COLO668 (cell line): ENCODE measurements at regions not wholly inside any gene's neighbourhood (a gene's known extent, or its start where the extent isn't known, plus 50 kb on each side); places are given as distances from the start of the nearest gene placed in this dataset.
"Not testable (repeated sequence)": the region's sequence is repeated elsewhere in the genome, so short reads cannot be mapped to it uniquely, and the experiment has no call there.

Experiments
- DNase-seq: peaks from one replicate; lab custom pipeline; 2025; ENCODE audit not compliant: unreplicated experiment; lab: John Stamatoyannopoulos, UW

DNA sequence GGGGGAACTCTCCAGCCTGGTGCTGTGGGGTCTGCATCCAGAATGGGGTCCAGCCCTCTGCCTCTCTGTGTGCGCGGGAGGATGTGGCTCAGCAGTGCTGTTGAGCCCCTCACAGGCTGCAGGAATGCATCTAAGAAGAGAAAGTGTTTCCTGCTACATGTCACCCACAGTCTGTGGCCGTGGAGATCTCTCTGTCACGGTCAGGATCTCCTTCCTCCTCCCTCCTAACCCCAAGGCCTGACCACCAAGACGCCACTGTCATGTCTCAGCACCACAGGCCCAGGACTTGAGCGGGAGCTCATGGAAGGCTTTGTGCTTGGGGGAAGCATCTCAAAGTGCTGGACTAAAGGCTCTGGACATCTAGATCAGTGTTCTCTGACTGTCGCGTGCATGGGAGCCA, 90.1 kb downstream of the SREK1 start:
- DNase-seq = no peak

DNA sequence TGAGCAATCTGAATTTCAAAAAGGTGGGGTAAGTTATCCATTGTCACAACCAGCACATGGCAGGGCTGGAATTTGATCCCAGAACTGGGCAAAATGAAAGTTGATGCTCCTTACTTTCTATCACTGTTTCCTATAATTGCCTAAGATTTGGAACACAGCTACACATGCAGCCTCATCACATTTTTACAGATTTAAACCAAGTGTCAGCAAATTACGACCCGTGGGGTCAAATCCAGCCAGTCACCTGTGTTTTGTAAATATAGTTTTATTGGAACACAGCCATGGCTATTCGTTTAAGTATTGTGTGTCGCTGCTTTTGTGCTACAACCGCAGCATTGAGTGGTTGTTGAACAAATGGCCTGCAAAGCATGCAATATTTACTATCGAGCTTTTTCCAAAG, 94.3 kb downstream of the SREK1 start:
- no peak for DNase-seq

DNA sequence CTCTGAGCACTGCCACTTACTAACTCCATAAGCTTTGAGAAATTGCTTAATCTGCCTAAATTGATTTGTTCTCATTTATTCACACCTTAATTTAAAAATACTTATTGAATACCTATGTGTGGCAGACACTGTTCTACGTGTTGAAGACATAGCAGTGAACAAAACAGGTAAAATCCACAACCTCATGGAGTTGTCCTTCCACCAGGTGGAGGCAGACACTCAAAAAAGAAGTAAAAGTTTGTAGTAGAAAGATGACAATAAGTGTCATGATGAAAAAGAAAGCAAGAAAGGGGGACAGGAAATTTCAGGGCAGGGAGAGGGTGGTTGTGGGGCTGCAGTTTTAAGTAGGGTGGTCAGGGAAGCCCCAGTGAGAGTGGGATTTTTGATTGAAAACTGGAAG, 94.9 kb downstream of the SREK1 start:
- DNase-seq = no peak

DNA sequence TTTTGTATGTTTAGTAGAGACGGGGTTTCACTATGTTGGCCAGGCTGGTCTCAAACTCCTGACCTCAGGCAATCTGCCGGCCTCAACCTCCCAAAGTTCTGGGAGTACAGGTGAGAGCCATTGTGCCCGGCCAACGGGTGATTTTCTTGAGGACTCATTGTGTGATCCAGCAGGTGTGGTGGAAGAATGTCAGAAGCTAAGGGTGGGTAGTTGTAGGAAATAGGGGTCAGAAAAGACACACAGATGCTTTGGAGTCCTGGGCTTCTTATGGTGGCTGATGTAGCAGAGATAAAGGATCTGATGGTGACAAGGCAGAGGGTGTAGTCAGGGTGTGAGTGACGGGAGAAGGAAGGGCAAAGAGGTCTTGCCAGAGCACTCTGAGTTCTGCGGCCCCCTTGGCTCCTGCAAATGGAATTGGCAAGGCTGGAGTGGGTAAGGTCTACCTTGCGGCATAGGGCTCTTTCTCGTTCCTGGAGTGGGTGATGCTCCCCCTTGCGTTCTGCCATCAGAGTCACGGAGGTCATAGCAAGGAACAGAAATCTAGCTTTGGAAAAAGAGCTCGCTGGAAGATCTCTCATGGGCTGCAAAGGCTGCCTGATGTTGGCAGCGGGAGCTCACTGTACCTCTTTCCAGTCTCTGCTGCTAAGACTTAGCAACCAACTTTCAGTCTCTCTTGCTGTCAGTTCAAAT, 97.2 kb downstream of the SREK1 start:
- no peak for DNase-seq

DNA sequence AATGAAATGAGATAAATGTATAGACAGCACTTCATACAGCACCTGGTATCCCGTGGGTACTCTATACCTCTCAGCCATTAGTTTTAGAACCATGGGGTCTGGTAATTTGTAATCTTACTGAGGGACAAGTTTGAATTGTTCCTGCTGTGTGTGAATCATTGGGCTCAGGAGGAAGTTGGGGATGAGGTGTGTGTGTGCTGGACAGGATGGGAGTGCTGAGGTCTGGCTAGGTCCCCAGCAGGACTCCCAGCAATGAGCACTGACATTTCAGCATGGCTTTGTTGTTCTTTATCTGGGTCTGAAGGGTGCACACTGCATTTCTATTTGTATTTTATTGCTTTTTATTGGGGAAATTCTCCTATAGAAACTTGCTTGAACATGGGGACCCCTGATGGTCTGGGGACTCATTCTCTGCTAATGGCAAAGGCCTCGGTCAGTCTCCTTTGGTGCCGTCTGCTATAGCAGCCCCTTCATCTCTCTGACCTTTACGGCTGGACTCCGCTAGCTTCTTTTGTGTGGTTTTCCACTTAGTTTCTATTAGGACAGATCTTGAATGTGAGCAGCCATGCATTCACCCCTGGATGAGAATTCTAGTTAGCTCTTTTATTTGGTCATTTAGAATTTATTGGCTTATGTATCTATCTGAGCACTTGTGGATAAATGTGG, 98.1 kb downstream of the SREK1 start:
- no peak for DNase-seq

DNA sequence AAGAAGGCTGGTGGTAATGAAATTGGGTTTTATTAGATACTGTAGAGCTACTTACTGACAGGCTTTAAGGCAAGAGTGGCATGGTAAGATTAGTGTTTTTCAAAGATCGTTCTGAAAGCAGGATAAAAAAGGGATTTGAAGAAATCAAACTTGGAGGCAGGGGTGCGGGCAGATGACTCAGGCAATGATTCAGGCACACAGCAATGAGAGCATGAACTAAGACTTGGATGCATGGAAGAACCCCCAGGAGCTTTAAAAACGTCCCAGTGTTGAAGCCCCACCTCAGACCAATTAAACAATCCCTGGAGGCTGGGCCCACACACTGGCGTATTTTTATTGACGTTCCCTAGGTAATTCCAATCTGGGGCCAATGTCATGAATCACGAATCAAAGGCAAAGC, 102.5 kb downstream of the SREK1 start:
- DNase-seq = no peak

DNA sequence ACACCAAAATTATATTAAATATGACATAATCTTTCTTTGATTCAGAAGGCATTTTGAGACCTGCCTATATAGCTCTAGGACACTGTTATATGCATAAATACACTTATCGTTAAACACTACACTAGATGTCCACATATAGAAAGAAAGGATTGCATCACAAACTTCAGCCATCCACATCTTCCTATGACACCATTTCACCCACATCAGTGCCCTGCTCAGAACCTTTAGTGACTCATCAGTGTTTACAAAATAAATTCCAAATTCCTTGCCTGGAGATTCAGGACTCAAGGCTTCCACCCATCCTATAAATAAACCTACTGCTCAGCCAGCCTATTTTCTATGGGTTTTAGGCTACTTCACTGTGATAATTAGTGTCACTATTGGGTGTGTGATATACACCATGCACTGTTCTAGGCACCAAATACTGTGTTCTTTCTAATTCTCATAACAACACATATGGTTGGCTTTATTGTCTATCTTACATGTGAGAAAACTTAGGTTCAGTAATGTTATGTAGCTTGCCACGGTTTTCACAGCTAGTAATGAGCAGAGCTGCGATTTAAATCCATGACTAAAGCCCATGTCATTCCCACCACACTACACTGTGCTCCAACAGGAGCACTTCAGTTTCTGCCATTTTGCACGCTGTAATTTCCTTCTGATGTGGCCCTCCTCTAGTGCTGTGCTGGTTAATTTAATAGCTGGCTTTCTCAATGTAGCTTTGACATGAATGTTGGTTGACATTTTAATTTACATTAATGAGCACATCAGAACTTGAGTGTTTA, 103.3 kb downstream of the SREK1 start:
- no peak for DNase-seq

DNA sequence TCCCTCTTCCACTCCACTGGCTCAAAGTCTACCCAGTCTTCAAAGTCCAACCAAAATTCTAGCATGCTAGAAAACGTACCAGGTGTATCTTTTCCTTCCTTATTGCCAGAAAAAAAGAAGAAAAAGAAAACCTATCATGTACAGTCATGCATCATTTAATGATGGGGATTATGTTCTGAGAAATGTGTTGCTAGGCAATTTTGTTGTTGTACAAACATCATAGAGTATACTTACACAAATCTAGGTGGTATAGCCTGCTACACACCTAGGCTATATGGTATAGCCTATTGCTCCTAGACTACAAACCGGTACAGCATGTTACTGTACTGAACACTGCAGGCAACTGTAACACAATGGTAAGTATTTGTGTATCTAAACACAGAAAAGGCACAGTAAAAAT, 104.8 kb downstream of the SREK1 start:
- no peak for DNase-seq

DNA sequence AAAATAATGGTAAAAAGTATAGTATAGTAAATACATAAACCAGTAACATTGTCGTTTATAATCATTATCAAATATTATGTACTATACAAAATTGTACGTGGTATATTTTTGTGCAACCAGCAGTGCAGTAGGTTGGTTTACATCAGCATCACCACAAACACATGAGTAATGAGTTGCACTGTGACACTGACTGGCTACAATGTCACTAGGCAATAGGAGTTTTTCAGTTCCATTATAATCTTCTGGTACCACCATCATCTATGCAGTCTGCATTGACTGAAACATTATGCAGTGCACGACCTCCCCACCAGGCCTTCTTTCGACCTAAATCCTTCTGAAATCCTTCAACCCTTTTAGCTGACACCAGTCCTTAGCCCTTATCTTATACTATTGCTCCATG, 105.8 kb downstream of the SREK1 start:
- DNase-seq = no peak

DNA sequence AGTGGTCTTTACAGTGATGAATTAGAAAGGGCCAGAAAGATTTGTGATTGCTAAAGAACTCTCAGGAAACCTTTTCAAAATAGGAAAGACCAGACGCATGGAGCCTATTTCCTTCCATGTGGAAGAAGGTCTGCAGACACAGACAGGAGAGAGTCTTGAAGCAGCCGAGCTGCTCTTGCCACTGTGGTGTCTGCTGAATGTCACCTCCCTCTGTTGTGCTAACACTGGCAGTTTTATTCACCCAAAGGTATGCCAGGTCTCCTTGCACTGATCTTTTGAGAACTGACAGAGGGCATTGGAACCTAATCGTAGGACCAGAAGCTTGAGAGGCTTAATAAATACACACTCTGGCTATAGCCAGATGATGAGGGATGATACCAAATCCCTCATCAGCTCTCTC, 108.7 kb downstream of the SREK1 start:
- no peak for DNase-seq

DNA sequence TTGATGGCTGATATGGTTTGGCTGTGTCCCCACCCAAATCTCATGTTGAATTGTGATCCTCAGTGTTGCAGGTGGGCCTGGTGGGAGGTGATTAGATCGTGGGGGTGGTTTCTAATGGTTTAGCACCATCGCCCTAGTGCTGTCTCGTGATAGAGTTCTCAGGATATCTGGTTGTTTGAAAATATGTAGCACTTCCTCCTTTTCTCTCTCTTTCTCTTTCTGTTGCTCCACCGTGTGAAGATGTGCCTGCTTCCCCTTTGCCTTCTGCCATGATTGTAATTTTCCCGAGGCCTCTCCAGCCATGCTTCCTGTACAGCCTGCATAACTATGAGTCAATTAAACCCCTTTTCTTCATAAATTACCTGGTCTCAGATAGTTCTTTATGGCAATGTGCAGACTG, 111.6 kb downstream of the SREK1 start:
- no peak for DNase-seq

DNA sequence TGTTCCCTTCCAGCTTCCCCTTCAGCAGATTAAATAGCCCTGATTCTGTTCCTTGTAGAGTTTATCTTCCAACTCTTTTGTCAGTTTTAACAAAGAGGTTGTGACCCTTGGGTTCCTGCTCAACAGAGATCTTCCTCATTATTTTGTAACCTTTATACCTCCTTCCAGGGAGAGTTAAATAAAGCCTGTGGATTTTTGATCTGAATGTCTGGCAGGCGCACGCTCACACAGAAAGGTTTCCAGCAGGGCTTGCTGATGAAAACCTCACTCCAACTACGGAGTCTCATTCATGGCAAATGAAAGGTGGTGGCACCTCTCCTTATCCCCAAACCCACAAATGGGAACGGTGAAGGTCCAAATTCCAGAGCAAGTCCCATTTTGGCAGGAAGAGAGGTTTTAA, 129.0 kb downstream of the SREK1 start:
- no peak for DNase-seq

DNA sequence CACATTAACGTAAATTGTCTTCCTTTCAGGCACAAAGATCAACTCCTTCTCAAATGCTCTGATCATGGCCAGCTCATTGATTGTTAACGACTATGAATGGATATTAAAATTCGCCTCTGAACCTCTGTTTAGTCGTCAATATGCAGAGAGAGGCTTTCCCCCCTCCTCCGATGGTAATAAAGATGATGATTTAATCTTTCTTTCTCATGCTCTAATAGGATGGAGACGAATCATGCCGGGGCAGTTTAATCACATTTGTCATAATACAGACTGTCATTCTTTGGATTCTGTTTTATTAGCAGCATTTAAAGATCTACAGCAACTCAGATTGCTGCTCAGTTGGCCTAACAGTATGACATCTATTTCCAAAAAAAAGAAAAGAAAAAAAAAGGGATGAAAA, 132.9 kb downstream of the SREK1 start:
- no peak for DNase-seq

DNA sequence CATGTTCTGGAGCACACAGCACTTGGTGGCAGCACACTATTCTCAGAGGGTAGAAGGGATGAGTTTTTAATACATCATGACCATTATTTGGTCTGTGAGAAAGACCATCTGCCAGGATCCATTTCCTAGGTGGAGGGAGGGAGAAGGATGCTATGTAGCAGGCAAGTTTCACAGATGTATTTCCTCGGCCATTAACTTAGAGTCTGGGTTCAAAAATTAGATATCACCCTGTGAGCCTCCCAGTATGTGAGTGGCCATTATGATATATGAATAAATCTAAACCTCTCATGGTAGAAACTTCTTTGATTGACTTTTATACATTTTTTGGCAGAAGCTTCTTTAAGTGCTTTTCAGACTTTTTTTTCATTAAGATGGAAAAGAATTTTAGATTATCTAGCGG, 133.9 kb downstream of the SREK1 start:
- no peak for DNase-seq

DNA sequence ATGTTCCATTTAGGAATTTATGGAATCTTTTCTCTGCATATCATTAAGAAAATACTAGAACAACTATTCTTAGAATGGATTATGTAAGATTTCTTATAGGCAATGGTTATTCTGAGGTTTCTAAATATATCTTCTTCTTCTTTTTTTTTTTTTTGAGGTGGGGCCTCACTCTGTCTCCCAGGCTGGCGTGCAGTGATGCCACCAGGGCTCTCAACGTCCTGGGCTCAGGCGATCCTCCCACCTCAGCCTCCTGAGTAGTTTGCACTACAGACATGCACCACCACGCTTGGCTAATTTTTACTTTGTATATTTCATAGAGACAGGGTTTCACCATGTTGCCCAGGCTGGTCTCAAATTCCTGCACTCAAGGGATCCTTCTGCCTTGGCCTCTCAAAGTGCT, 137.2 kb downstream of the SREK1 start:
- DNase-seq = no peak

DNA sequence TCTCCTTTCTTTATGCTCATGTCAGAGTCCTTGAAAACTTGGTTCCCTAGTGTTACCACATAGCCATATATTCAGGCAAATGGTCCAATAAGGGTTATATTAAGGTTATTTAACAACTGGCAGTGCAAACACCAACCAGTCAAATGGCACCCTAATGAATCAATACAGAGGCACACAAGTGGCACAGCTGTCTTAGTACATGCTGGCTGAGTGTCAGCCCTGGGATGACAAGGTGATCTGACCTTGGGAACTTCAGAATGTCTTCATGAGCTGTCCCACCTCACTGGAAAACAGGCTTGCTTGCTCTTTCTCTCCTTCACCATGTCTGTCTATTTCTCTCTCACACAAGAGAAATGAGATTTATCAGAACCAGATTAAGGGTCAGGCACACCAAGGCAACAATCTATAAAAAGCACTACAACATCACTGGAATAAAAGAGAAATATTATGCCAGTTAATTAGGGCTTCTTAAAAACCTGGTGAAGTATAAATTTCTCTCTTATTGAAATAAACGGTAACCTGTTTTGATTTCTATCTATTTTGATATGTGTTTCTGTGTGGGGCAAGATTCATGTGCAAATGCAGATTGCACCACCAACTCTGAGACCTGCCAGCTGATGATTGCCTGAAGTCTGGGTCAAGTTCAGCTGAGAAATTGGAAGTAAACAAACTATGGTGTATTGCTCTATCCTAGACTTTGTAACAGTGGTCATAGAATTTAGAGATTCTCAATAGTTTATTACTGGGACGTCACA, 140.7 kb downstream of the SREK1 start:
- DNase-seq = no peak

DNA sequence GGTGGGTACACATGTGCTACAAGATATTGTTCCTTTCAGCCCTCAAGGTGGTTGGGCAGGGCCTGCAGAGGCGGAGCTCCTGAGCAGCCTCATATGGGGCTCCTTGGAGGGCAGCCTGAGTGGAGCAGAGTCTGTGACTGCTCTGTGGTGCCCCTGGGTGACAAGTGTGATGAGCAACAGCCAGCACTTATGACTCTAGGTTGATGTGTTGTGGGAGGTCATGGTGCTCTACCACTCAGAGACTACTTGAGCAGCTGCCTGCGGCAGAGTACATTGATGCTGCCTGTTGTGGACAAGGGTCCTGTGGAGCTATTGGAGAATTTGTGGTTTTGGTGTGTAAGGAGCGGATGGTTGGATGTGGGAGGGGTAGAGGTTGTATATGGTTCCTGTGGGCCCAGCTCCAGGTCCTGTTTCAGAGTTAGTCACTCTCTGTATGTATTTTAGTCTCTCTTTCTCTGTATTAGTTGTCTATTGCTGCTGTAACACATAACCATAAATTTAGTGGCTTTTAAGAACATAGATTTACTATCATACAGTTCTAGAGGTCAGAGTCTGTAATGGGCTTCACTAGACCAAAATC, 141.3 kb downstream of the SREK1 start:
- DNase-seq = no peak

DNA sequence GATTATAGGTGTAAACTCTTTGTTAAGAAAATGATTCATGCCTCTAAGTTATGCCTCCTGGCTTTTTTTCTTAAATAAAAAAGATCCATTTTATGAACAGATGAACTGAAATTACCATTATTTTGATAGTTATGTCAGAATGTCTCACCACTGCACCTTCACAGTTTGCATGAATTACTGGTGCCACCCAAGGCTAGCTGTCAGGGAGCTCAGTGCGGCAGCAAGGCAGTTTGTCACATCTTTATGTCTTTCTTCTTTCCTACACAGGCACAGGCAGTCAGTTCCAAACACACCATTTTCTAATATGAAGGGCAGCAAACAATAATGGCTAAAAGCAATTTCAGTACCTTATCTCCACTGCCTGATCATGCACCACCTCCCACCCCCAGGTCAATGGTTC, 147.7 kb downstream of the SREK1 start:
- DNase-seq = no peak

DNA sequence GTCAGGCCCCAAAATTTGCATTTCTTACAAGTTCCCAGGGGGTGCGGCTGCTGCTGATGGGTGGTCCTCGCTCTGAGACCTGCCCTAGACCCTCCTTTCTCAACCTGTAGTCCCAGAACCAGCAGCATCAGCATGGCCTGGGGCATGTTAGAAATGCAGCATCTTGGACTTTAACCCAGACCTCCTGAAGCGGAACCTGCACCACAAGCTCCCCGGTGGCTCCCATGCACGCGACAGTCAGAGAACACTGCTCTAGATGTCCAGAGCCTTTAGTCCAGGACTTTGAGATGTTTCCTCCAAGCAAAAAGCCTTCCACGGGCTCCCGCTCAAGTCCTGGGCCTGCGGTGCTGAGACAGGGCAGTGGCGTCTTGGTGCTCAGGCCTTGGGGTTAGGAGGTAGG, 149.8 kb downstream of the SREK1 start:
- not testable (repeated sequence) for DNase-seq

DNA sequence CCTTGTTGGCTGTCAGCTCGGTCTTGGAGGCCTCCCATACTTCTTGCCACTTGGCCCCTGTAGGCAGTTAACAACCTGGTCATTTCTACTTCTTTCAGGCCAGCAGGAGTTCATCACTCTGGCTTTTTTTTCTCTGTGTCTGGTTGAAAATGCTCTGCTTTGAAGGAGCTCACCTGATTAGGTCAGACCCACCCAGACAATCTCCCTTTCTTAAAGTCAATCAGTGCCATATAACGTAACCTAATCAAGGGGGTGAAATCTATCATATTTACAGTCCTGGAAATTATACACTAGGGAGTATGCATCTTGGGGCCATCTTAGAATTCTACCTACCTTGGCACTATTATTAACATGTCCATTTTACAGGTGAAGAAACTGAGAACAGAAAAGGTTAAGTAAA, 155.4 kb downstream of the SREK1 start:
- DNase-seq = no peak

DNA sequence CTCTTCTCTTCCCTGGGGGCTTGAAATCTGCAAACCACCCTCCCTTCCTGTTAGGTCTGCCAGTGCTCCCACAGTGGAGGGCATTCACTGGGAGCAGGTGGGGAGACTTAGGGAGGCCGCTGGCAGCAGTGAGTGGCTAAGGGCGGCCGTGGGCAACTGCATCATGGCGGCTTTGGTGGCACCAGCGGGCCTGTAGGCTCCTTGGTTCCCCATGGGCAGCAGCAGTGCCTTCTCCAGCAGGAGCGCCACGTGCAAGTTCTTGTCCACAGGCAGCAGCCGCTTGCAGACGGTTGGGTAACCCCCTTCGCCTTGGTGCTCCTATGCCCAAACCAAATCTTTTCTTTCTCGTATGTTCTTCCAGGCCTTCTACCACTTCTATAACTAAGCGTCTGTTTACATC, 158.2 kb downstream of the SREK1 start:
- no peak for DNase-seq
